Esophagus muscularis mucosa (tissue), 4 donors: ENCODE measurements at regions not wholly inside any gene's neighbourhood (a gene's known extent, or its start where the extent isn't known, plus 50 kb on each side); places are given as distances from the start of the nearest gene placed in this dataset.

Experiments used
- DNase-seq: peaks from one replicate; pipeline ENCODE4 v3.0.0-alpha.2; 2017; ENCODE audit errors: extremely low spot score
- H3K27ac ChIP-seq, 4 donors: fragments of 200-600 bp; sonication (generic); replicated peaks in 1 of 4; 1 replicate in 3 of 4; 2 replicates in 1 of 4; pipeline ENCODE4 v1.5.1; 2016 to 2019; ENCODE audit warnings: mild to moderate bottlenecking in 1 of 4
- H3K27me3 ChIP-seq, 4 donors: fragments of 200-600 bp; sonication (generic); one replicate each; pipeline versions ENCODE4 v1.5.1 to v1.6.0; 2016 to 2019
- H3K36me3 ChIP-seq, 4 donors: fragments of 200-600 bp; sonication (generic); one replicate each; pipeline ENCODE4 v1.5.1; 2016 to 2019
- H3K4me1 ChIP-seq, 4 donors: fragments of 200-600 bp; sonication (generic); one replicate each; pipeline ENCODE4 v1.5.1; 2016 to 2019
- H3K4me3 ChIP-seq, 4 donors: fragments of 200-600 bp; sonication (generic); 1 replicate in 2 of 4; 2 replicates in 2 of 4; pipeline ENCODE4 v1.5.1; 2016 to 2019; ENCODE audit warnings: mild to moderate bottlenecking in 4 of 4, moderate library complexity in 1 of 4
- H3K9me3 ChIP-seq, 4 donors: fragments of 200-600 bp; sonication (generic); 1 replicate in 3 of 4; 2 replicates in 1 of 4; pipeline ENCODE4 v1.5.1; 2016 to 2019
- EP300 ChIP-seq: sonication (generic); formaldehyde crosslinking; IDR thresholded peaks from one replicate; pipeline ENCODE4 v1.6.1; 2017; ENCODE audit warnings: antibody characterized with exemption
- POLR2A ChIP-seq: fragments of 450-650 bp; IDR thresholded peaks from one replicate; pipeline ENCODE4 v1.6.1; 2017; ENCODE audit warnings: antibody characterized with exemption, moderate library complexity, mild to moderate bottlenecking, low read depth
- POLR2AphosphoS5 ChIP-seq, 2 donors: sonication (generic); formaldehyde crosslinking; IDR thresholded peaks; one replicate each; pipeline ENCODE4 v1.6.1; 2017; ENCODE audit warnings: antibody characterized with exemption in 2 of 2
- WGBS: methylation state at CpG from one replicate; pipeline ENCODE4 v1.1.5; 2018; 5-methylcytosine and 5-hydroxymethylcytosine counted together
- intact Hi-C: fragments of 100-400 bp; cut with DNase I; formaldehyde crosslinking; loops from one replicate; pipeline ENCODE4 v1.15.1; 2023
- TF ChIP-seq, protein P1 (sequence below), 3 experiments: fragments of 200-600 bp in 2 of 3; fragments of 450-650 bp in 1 of 3; sonication (generic) in 2 of 3; IDR thresholded peaks; one replicate each; pipeline ENCODE4 v1.5.1; 2017 to 2019; ENCODE audit warnings: antibody characterized with exemption in 3 of 3, mild to moderate bottlenecking in 2 of 3, moderate library complexity in 1 of 3

DNA sequence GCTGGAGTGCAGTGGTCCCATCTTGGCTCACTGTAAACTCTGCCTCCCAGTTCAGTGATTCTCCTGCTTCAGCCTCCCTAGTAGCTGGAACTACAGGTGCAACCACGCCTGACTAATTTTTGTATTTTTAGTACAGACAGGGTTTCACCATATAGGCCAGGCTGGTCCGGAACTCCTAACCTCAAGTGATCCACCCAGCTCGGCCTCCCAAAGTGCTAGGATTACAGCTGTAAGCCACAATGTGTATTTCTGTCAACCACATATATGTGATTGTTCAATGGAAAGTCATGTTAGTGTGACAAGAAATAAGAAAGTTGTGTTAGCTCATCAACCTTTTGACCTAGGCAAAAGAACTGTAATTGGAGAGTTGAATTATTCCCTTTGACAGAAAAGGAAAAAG, 677.1 kb upstream of the CHD1 start:
- no peak overlapping the region for H3K27ac ChIP-seq
- H3K27me3 ChIP-seq = no peaks in the 10 kb centered on the region
- no peak overlapping the region for H3K4me3 ChIP-seq
- intact Hi-C loops = no loop called here
- no peak for DNase-seq
- no peak for TF ChIP-seq POLR2AphosphoS5 (IDR thresholded peaks at IDR 0.05)
- 89% methylated on average over 3 of the region's 3 CpGs for WGBS
- H3K9me3 ChIP-seq = no peaks in the 10 kb centered on the region
- H3K4me1 ChIP-seq = no peaks in the 10 kb centered on the region
- no peaks in the 10 kb centered on the region for H3K36me3 ChIP-seq

DNA sequence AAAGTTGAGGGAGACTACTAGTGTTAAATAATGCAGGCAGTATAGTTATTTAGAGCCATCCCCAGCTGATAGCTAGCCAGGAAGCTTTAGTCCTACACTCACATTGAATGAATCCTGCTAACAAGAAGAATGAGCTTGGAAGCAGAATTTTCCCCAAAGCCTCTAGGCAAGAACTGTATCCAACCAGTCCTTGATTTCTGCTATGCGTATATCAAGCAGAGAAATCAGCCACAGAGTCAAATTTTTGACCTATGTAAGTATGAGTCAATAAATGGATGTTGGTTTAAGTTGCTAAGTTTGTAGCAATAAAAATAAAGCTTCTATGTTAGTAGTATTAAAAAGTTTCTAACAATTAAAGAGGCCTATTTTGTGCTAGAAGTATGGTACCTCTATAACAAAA, 672.1 kb upstream of the CHD1 start:
- DNase-seq = no peak
- no peak overlapping the region for H3K4me3 ChIP-seq
- TF ChIP-seq EP300 = no peak
- TF ChIP-seq, protein P1, sequence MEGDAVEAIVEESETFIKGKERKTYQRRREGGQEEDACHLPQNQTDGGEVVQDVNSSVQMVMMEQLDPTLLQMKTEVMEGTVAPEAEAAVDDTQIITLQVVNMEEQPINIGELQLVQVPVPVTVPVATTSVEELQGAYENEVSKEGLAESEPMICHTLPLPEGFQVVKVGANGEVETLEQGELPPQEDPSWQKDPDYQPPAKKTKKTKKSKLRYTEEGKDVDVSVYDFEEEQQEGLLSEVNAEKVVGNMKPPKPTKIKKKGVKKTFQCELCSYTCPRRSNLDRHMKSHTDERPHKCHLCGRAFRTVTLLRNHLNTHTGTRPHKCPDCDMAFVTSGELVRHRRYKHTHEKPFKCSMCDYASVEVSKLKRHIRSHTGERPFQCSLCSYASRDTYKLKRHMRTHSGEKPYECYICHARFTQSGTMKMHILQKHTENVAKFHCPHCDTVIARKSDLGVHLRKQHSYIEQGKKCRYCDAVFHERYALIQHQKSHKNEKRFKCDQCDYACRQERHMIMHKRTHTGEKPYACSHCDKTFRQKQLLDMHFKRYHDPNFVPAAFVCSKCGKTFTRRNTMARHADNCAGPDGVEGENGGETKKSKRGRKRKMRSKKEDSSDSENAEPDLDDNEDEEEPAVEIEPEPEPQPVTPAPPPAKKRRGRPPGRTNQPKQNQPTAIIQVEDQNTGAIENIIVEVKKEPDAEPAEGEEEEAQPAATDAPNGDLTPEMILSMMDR (IDR thresholded peaks at IDR 0.05) = no peak
- TF ChIP-seq POLR2AphosphoS5 (IDR thresholded peaks at IDR 0.05) = no peak
- no peak for TF ChIP-seq POLR2A
- no peak overlapping the region for H3K27ac ChIP-seq
- no peaks in the 10 kb centered on the region for H3K4me1 ChIP-seq
- no peaks in the 10 kb centered on the region for H3K27me3 ChIP-seq
- intact Hi-C loops = no loop called here
- no peaks in the 10 kb centered on the region for H3K9me3 ChIP-seq
- 77% methylated on average over 1 of the region's 1 CpG for WGBS
- no peaks in the 10 kb centered on the region for H3K36me3 ChIP-seq

DNA sequence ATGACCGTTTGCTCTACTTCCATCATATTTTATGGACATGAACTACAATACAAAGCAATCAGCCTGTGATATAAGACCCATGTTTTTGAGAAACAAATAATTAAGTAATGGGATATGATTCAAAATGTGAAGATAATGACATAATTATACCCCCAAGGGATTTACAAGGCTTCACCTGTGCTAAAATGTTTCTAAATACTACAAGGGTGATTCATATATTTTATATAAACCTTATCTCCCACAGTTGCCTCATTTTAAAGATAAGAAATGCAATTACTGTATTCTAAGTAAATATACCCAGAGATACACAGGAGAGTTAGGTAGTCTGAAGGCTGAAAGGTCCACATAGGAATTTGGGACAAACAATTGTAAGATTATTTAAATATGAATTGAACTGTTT, 662.0 kb upstream of the CHD1 start:
- H3K36me3 ChIP-seq = no peaks in the 10 kb centered on the region
- no peak overlapping the region for H3K4me3 ChIP-seq
- WGBS = 85% methylated on average over 1 of the region's 1 CpG
- H3K27ac ChIP-seq = no peak overlapping the region
- no peak for DNase-seq
- intact Hi-C loops = no loop called here
- no peaks in the 10 kb centered on the region for H3K9me3 ChIP-seq
- H3K27me3 ChIP-seq = no peaks in the 10 kb centered on the region
- no peaks in the 10 kb centered on the region for H3K4me1 ChIP-seq
- no peak for TF ChIP-seq POLR2A
- TF ChIP-seq POLR2AphosphoS5 (IDR thresholded peaks at IDR 0.05) = no peak
- TF ChIP-seq, protein P1 (IDR thresholded peaks at IDR 0.05) = no peak
- TF ChIP-seq EP300 = no peak

DNA sequence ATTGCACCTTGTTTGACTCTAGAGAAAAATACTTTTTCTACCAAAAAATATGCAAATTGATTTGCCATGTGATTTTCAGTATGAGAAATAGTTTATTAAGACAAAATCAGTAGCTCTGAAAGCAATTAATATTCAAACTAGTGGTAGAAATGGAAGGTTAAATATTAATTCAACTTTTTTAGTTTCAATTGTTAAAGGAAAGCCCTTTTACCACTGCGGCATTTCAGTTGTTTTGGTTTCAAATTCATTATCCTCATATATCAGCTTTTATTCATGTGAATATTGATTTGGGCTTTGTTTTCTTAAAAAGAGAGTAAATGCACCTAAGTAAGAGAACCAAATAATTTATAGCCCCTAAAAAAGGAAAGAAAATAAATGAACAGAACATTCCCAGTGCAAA, 660.6 kb upstream of the CHD1 start:
- Histone ChIP-seq H3K27ac (no peak overlapping the region), H3K36me3 (no peaks in the 10 kb centered on the region), H3K4me3 (no peak overlapping the region), H3K4me1 (no peaks in the 10 kb centered on the region), H3K9me3 (no peaks in the 10 kb centered on the region), H3K27me3 (no peaks in the 10 kb centered on the region)
- WGBS = 90% methylated on average over 1 of the region's 1 CpG
- TF ChIP-seq POLR2AphosphoS5 (IDR thresholded peaks at IDR 0.05) (no peak), POLR2A (no peak), EP300 (no peak)
- TF ChIP-seq, protein P1 (IDR thresholded peaks at IDR 0.05) = no peak
- no peak for DNase-seq
- intact Hi-C loops = no loop called here

DNA sequence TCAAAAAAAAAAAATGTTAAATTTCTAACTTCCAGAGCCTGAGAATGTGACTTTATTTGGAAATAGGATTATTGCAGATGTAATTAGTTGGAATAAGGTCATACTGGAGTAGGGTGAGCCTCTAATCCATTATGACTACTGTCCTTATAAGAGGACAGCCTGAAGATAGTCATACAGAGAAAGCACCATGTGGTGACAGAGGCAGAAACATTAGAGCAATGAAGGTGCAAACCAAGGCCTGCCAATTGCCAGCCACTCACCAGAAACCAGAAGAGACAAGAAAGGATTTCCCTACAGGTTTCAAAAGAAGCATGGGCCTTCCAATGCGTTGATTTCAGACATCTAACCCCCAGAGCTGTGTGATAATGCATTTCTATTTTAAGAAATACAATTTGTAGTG, 659.2 kb upstream of the CHD1 start:
- Histone ChIP-seq H3K4me3 (no peak overlapping the region), H3K9me3 (no peaks in the 10 kb centered on the region), H3K27me3 (no peaks in the 10 kb centered on the region), H3K4me1 (no peaks in the 10 kb centered on the region), H3K36me3 (no peaks in the 10 kb centered on the region), H3K27ac (no peak overlapping the region)
- DNase-seq = no peak
- 91% methylated on average over 1 of the region's 1 CpG for WGBS
- intact Hi-C loops = no loop called here
- TF ChIP-seq, protein P1 (IDR thresholded peaks at IDR 0.05) = no peak
- TF ChIP-seq POLR2A (no peak), EP300 (no peak), POLR2AphosphoS5 (IDR thresholded peaks at IDR 0.05) (no peak)
